ENCODE measurements at regions not wholly inside any gene's neighbourhood (a gene's known extent, or its start where the extent isn't known, plus 50 kb on each side); places are given as distances from the start of the nearest gene placed in this dataset.

GRCh38 chr1:229993060-229993459, 74.0 kb upstream of the GALNT2 start:
- Histone ChIP-seq H3K4me3 (ENCODE audit: control insufficient read depth in 2 of 3, extremely low read depth in 1 of 3, insufficient read depth in 2 of 3, low read depth in 1 of 3, low read length in 3 of 3) (no peak overlapping the region), H2AFZ (ENCODE audit: control insufficient read depth, low read length) (no peak overlapping the region), H3K9ac (ENCODE audit: control insufficient read depth, extremely low read depth, insufficient read depth, low read length) (no peak overlapping the region), H3K9me3 (ENCODE audit: control insufficient read depth, low read depth, low read length) (no peaks in the 10 kb centered on the region), H3K4me2 (ENCODE audit: control insufficient read depth, extremely low read depth, insufficient read depth, low read depth, low read length) (no peak overlapping the region), H3K79me2 (ENCODE audit: control insufficient read depth, insufficient read depth, low read length) (no peaks in the 10 kb centered on the region), H3K4me1 (ENCODE audit: control insufficient read depth, extremely low read depth, insufficient read depth, low read length) (peaks cover 5% of the 10 kb centered on the region), H3K36me3 (ENCODE audit: control insufficient read depth in 2 of 2, extremely low read depth in 1 of 2, insufficient read depth in 2 of 2, low read length in 2 of 2) (no peaks in the 10 kb centered on the region), H4K20me1 (ENCODE audit: control insufficient read depth, extremely low read depth, insufficient read depth, low read length) (no peaks in the 10 kb centered on the region), H3K27ac (ENCODE audit: control insufficient read depth, insufficient read depth, low read length) (no peak overlapping the region), H3K27me3 (ENCODE audit: control insufficient read depth, extremely low read depth, insufficient read depth, low read length) (no peaks in the 10 kb centered on the region), H3K9me1 (ENCODE audit: control insufficient read depth, extremely low read depth, insufficient read depth, low read length) (no peaks in the 10 kb centered on the region)
- dilution Hi-C loops (cut with MboI; ENCODE audit: extremely low pct_ligation_motif_present, low sequenced_read_pairs), result no loop called here
- FAIRE-seq (no peak), DNase-seq (ENCODE audit: low read depth, low spot score) (no peak)
- TF ChIP-seq EZH2 (IDR thresholded peaks at IDR 0.05; ENCODE audit: low read length), result no peak

GRCh38 chr1:229993894-229994293, 73.1 kb upstream of the GALNT2 start:
- H3K27ac ChIP-seq (ENCODE audit: control insufficient read depth, insufficient read depth, low read length), result no peak overlapping the region
- no peak overlapping the region for H3K4me2 ChIP-seq (ENCODE audit: control insufficient read depth, extremely low read depth, insufficient read depth, low read depth, low read length)
- DNase-seq (ENCODE audit: low read depth, low spot score) (no peak), FAIRE-seq (no peak)
- H3K9ac ChIP-seq (ENCODE audit: control insufficient read depth, extremely low read depth, insufficient read depth, low read length), result no peak overlapping the region
- no peaks in the 10 kb centered on the region for H4K20me1 ChIP-seq (ENCODE audit: control insufficient read depth, extremely low read depth, insufficient read depth, low read length)
- H3K36me3 ChIP-seq (ENCODE audit: control insufficient read depth in 2 of 2, extremely low read depth in 1 of 2, insufficient read depth in 2 of 2, low read length in 2 of 2), result no peaks in the 10 kb centered on the region
- dilution Hi-C loops (cut with MboI; ENCODE audit: extremely low pct_ligation_motif_present, low sequenced_read_pairs), result no loop called here
- no peaks in the 10 kb centered on the region for H3K79me2 ChIP-seq (ENCODE audit: control insufficient read depth, insufficient read depth, low read length)
- no peak overlapping the region for H3K4me3 ChIP-seq (ENCODE audit: control insufficient read depth in 2 of 3, extremely low read depth in 1 of 3, insufficient read depth in 2 of 3, low read depth in 1 of 3, low read length in 3 of 3)
- no peaks in the 10 kb centered on the region for H3K27me3 ChIP-seq (ENCODE audit: control insufficient read depth, extremely low read depth, insufficient read depth, low read length)
- TF ChIP-seq CTCF (optimal IDR thresholded peaks at IDR 0.05 in 1 of 3, IDR thresholded peaks at IDR 0.05 in 1 of 3, conservative IDR thresholded peaks at IDR 0.05 in 1 of 3; ENCODE audit: extremely low read depth in 1 of 3, insufficient read depth in 2 of 3, low read length in 3 of 3), result no peak
- no peaks in the 10 kb centered on the region for H3K9me1 ChIP-seq (ENCODE audit: control insufficient read depth, extremely low read depth, insufficient read depth, low read length)
- peaks cover 5% of the 10 kb centered on the region for H3K4me1 ChIP-seq (ENCODE audit: control insufficient read depth, extremely low read depth, insufficient read depth, low read length)
- H3K9me3 ChIP-seq (ENCODE audit: control insufficient read depth, low read depth, low read length), result no peaks in the 10 kb centered on the region
- no peak overlapping the region for H2AFZ ChIP-seq (ENCODE audit: control insufficient read depth, low read length)

- Histone ChIP-seq H3K36me3 (ENCODE audit: control insufficient read depth in 2 of 2, extremely low read depth in 1 of 2, insufficient read depth in 2 of 2, low read length in 2 of 2) (no peaks in the 10 kb centered on the region), H4K20me1 (ENCODE audit: control insufficient read depth, extremely low read depth, insufficient read depth, low read length) (no peaks in the 10 kb centered on the region), H3K9me1 (ENCODE audit: control insufficient read depth, extremely low read depth, insufficient read depth, low read length) (no peaks in the 10 kb centered on the region), H3K4me2 (ENCODE audit: control insufficient read depth, extremely low read depth, insufficient read depth, low read depth, low read length) (no peak overlapping the region), H3K9me3 (ENCODE audit: control insufficient read depth, low read depth, low read length) (no peaks in the 10 kb centered on the region), H3K79me2 (ENCODE audit: control insufficient read depth, insufficient read depth, low read length) (no peaks in the 10 kb centered on the region), H3K9ac (ENCODE audit: control insufficient read depth, extremely low read depth, insufficient read depth, low read length) (no peak overlapping the region), H2AFZ (ENCODE audit: control insufficient read depth, low read length) (no peak overlapping the region), H3K27me3 (ENCODE audit: control insufficient read depth, extremely low read depth, insufficient read depth, low read length) (peaks cover 12% of the 10 kb centered on the region), H3K4me3 (ENCODE audit: control insufficient read depth in 2 of 3, extremely low read depth in 1 of 3, insufficient read depth in 2 of 3, low read depth in 1 of 3, low read length in 3 of 3) (no peak overlapping the region), H3K27ac (ENCODE audit: control insufficient read depth, insufficient read depth, low read length) (no peak overlapping the region), H3K4me1 (ENCODE audit: control insufficient read depth, extremely low read depth, insufficient read depth, low read length) (peaks cover 5% of the 10 kb centered on the region)
- DNase-seq (ENCODE audit: low read depth, low spot score), result no peak
- no peak for FAIRE-seq
- dilution Hi-C loops (cut with MboI; ENCODE audit: extremely low pct_ligation_motif_present, low sequenced_read_pairs), result no loop called here
- no peak for TF ChIP-seq CTCF (optimal IDR thresholded peaks at IDR 0.05 in 1 of 3, IDR thresholded peaks at IDR 0.05 in 1 of 3, conservative IDR thresholded peaks at IDR 0.05 in 1 of 3; ENCODE audit: extremely low read depth in 1 of 3, insufficient read depth in 2 of 3, low read length in 3 of 3)
- no peak for TF ChIP-seq EZH2 (IDR thresholded peaks at IDR 0.05; ENCODE audit: low read length)
Measured at GRCh38 chr1:229999004-229999670, 67.9 kb upstream of the GALNT2 start.

All from keratinocyte (primary cell).